ENCODE measurements at regions not wholly inside any gene's neighbourhood (a gene's known extent, or its start where the extent isn't known, plus 50 kb on each side); places are given as distances from the start of the nearest gene placed in this dataset.

DNA sequence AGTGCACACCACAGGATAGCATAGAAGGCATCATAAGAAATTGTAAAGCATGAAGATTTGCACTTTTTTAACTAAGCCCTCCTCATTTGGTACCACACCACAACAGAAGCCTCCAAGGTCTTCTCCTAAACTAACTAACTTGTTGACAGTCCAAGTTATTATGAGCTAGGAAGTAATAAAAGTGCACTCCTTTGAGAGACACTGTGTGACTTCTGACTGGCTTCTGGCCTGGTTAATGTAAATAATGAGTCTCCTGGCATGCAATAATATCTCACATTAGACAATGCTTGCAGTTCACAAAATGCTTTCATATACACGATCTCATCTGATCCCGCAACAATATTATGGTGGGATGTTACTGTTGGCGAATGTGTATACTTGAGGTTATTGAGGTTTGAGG is 103.9 kb upstream of the SLC24A5 start:
- Histone ChIP-seq H3F3A (ENCODE audit: low read depth) (no peaks in the 10 kb centered on the region), H4K20me1 (ENCODE audit: low read depth) (no peaks in the 10 kb centered on the region), H3K27ac (no peak overlapping the region), H3K79me2 (ENCODE audit: low read depth) (no peaks in the 10 kb centered on the region), H3K4me1 (no peaks in the 10 kb centered on the region), H3K27me3 (no peaks in the 10 kb centered on the region), H3K9me3 (ENCODE audit: low read depth) (no peaks in the 10 kb centered on the region), H3K36me3 (no peaks in the 10 kb centered on the region), H3K4me2 (no peak overlapping the region), H2AFZ (replicated peaks) (no peak overlapping the region), H3K9ac (no peak overlapping the region), H3K4me3 (no peak overlapping the region)
- no peak for TF ChIP-seq EZH2 (IDR thresholded peaks at IDR 0.05)
- TF ChIP-seq EZH2phosphoT487 (IDR thresholded peaks at IDR 0.05) = no peak
- TF ChIP-seq, protein P1, sequence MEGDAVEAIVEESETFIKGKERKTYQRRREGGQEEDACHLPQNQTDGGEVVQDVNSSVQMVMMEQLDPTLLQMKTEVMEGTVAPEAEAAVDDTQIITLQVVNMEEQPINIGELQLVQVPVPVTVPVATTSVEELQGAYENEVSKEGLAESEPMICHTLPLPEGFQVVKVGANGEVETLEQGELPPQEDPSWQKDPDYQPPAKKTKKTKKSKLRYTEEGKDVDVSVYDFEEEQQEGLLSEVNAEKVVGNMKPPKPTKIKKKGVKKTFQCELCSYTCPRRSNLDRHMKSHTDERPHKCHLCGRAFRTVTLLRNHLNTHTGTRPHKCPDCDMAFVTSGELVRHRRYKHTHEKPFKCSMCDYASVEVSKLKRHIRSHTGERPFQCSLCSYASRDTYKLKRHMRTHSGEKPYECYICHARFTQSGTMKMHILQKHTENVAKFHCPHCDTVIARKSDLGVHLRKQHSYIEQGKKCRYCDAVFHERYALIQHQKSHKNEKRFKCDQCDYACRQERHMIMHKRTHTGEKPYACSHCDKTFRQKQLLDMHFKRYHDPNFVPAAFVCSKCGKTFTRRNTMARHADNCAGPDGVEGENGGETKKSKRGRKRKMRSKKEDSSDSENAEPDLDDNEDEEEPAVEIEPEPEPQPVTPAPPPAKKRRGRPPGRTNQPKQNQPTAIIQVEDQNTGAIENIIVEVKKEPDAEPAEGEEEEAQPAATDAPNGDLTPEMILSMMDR (IDR thresholded peaks at IDR 0.05) = no peak
- peaks cover 2% of the 10 kb centered on the region for H3K4me1 Mint-ChIP-seq
- no peaks in the 10 kb centered on the region for H3K36me3 Mint-ChIP-seq
- H3K27me3 Mint-ChIP-seq (ENCODE audit: insufficient read depth, low read depth) = no peaks in the 10 kb centered on the region
- DNase-seq (ENCODE audit: low spot score) = no peak
- no peak overlapping the region for H3K27ac Mint-ChIP-seq
- no peak overlapping the region for H3K4me3 Mint-ChIP-seq
- no peaks in the 10 kb centered on the region for H3K9me3 Mint-ChIP-seq

DNA sequence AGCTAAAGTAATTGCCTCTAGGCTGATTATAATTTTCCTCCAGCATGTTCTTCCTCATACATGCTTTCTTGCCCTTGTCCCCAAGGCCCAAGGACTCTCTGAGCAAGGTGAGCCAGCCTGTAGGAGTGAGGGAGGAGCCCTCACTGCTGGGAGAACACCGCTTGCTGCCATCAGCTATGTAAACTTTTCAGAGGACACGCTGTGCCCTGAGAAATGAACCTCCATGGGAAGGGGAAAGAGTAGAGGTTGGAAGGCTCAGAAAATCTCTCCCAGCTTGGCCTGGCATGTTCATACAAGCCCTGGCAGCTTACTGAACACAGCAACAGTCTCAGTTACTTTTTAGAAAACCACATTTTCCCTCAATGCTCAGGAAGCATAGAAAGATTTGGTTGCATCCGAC is 103.0 kb upstream of the SLC24A5 start:
- Histone ChIP-seq H3K9ac (no peak overlapping the region), H3K79me2 (ENCODE audit: low read depth) (no peaks in the 10 kb centered on the region), H3K27me3 (no peaks in the 10 kb centered on the region), H3K9me3 (ENCODE audit: low read depth) (no peaks in the 10 kb centered on the region), H3F3A (ENCODE audit: low read depth) (no peaks in the 10 kb centered on the region), H3K36me3 (no peaks in the 10 kb centered on the region), H4K20me1 (ENCODE audit: low read depth) (no peaks in the 10 kb centered on the region), H2AFZ (replicated peaks) (peak overlapping the region; percentile 74), H3K4me1 (no peaks in the 10 kb centered on the region), H3K4me2 (no peak overlapping the region), H3K27ac (no peak overlapping the region), H3K4me3 (no peak overlapping the region)
- Mint-ChIP-seq H3K27ac (no peak overlapping the region), H3K27me3 (ENCODE audit: insufficient read depth, low read depth) (no peaks in the 10 kb centered on the region), H3K36me3 (no peaks in the 10 kb centered on the region), H3K9me3 (no peaks in the 10 kb centered on the region), H3K4me1 (peaks cover 2% of the 10 kb centered on the region), H3K4me3 (no peak overlapping the region)
- DNase-seq (ENCODE audit: low spot score) = no peak
- TF ChIP-seq, protein P1 (IDR thresholded peaks at IDR 0.05) = no peak
- TF ChIP-seq EZH2phosphoT487 (IDR thresholded peaks at IDR 0.05) (no peak), EZH2 (IDR thresholded peaks at IDR 0.05) (no peak)

DNA sequence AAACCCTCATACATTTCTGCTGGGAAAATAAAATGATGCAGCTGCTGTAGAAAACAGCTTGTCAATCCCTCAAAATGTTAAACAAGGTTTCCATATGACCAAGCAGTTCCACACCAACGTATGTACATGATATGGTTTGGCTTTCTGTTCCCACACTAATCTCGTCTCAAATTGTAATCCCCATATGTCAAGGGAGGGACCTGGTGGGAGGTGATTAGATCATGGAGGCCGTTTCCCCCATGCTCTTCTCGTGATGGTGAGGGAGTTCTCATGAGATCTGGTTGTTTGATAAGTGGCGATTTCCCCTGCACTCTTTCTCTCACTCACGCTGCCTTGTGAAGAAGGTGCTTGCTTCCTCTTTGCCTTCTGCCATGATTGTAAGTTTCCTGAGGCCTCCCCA is 100.6 kb upstream of the SLC24A5 start:
- no peak for DNase-seq (ENCODE audit: low spot score)
- Histone ChIP-seq H3K4me2 (no peak overlapping the region), H3K4me1 (no peaks in the 10 kb centered on the region), H3K79me2 (ENCODE audit: low read depth) (no peaks in the 10 kb centered on the region), H2AFZ (replicated peaks) (no peak overlapping the region), H3F3A (ENCODE audit: low read depth) (no peaks in the 10 kb centered on the region), H3K4me3 (no peak overlapping the region), H3K36me3 (no peaks in the 10 kb centered on the region), H4K20me1 (ENCODE audit: low read depth) (no peaks in the 10 kb centered on the region), H3K9me3 (ENCODE audit: low read depth) (no peaks in the 10 kb centered on the region), H3K9ac (no peak overlapping the region), H3K27ac (no peak overlapping the region), H3K27me3 (no peaks in the 10 kb centered on the region)
- H3K36me3 Mint-ChIP-seq = no peaks in the 10 kb centered on the region
- no peaks in the 10 kb centered on the region for H3K27me3 Mint-ChIP-seq (ENCODE audit: insufficient read depth, low read depth)
- H3K27ac Mint-ChIP-seq = no peak overlapping the region
- H3K9me3 Mint-ChIP-seq = no peaks in the 10 kb centered on the region
- H3K4me1 Mint-ChIP-seq = peaks cover 2% of the 10 kb centered on the region
- no peak for TF ChIP-seq EZH2 (IDR thresholded peaks at IDR 0.05)
- TF ChIP-seq, protein P1 (IDR thresholded peaks at IDR 0.05) = no peak
- no peak for TF ChIP-seq EZH2phosphoT487 (IDR thresholded peaks at IDR 0.05)
- no peak overlapping the region for H3K4me3 Mint-ChIP-seq
